GM12891 (cell line): ENCODE measurements at regions not wholly inside any gene's neighbourhood (a gene's known extent, or its start where the extent isn't known, plus 50 kb on each side); places are given as distances from the start of the nearest gene placed in this dataset.
"Not testable (repeated sequence)": the region's sequence is repeated elsewhere in the genome, so short reads cannot be mapped to it uniquely, and the experiment has no call there.

Source experiments
- POLR2A ChIP-seq: IDR thresholded peaks from 2 replicates; pipeline ENCODE4 v1.6.1; 2011; ENCODE audit warnings: low read depth, low read length, control low read depth
- POLR2AphosphoS5 ChIP-seq: IDR thresholded peaks from 2 replicates; pipeline ENCODE4 v1.6.1; 2011; ENCODE audit warnings: low read depth, low read length, control low read depth
- POU2F2 ChIP-seq: IDR thresholded peaks from 2 replicates; pipeline ENCODE4 v1.6.1; 2011; ENCODE audit warnings: low read depth, mild to moderate bottlenecking, control low read depth, low read length, moderate library complexity
- TAF1 ChIP-seq: IDR thresholded peaks from 2 replicates; pipeline ENCODE4 v1.6.1; 2011; ENCODE audit warnings: low read depth, low read length, control low read depth

DNA sequence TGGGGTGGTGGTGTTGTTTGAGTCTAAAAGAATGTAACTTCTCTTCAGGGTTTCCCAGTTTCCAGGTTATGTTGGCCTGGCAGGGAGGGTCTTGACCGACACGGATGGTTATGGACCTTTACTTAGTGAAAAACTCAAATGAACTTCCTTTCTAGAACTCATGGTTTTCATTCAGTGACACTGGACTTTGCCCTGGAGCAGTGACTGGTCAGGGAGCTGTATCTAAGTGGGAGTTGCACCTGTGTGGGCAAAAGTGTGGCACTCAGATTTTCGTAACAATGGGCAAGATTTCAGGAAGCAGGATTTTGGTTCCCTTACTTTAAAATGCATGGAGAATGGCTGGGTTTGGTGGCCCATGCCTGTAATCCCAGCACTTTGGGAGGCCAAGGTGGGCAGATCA is 68.5 kb upstream of the FAM72C start:
- TF ChIP-seq POU2F2, POLR2A, POLR2AphosphoS5, TAF1: not testable (repeated sequence)
